Neural cell (in vitro differentiated cells): ENCODE measurements at regions not wholly inside any gene's neighbourhood (a gene's known extent, or its start where the extent isn't known, plus 50 kb on each side); places are given as distances from the start of the nearest gene placed in this dataset.
"Not testable (repeated sequence)": the region's sequence is repeated elsewhere in the genome, so short reads cannot be mapped to it uniquely, and the experiment has no call there.

Source experiments
- EP300 ChIP-seq: fragments of 450-650 bp; conservative IDR thresholded peaks from 2 replicates; pipeline ENCODE4 v1.6.1; 2014; ENCODE audit warnings: antibody characterized with exemption, mild to moderate bottlenecking, moderate library complexity; ENCODE audit not compliant: poor library complexity, severe bottlenecking
- EZH2 ChIP-seq: fragments of 200-600, 300-800 bp; shearing (Covaris generic), sonication (generic); IDR thresholded peaks from 2 replicates; pipeline ENCODE4 v1.6.1; 2014; ENCODE audit warnings: antibody characterized with exemption, low read length, borderline replicate concordance, mild to moderate bottlenecking; ENCODE audit not compliant: insufficient read depth, poor library complexity, severe bottlenecking
- RAD21 ChIP-seq: fragments of 450-650 bp; conservative IDR thresholded peaks from 2 replicates; pipeline ENCODE4 v1.6.1; 2014; ENCODE audit warnings: antibody characterized with exemption, mild to moderate bottlenecking, moderate library complexity
- REST ChIP-seq: IDR thresholded peaks from 2 replicates; pipeline ENCODE4 v1.6.1; 2012; ENCODE audit warnings: borderline replicate concordance
- SMC3 ChIP-seq: fragments of 450-650 bp; conservative IDR thresholded peaks from 2 replicates; pipeline ENCODE4 v1.6.1; 2014; ENCODE audit warnings: antibody characterized with exemption, mild to moderate bottlenecking, moderate library complexity; ENCODE audit not compliant: poor library complexity
- TAF1 ChIP-seq: IDR thresholded peaks from 2 replicates; pipeline ENCODE4 v1.6.1; 2012; ENCODE audit warnings: low read depth
- TF ChIP-seq, protein P1 (sequence below): fragments of 450-650 bp; IDR thresholded peaks from 2 replicates; pipeline ENCODE4 v1.5.1; 2014; ENCODE audit warnings: antibody characterized with exemption, mild to moderate bottlenecking, moderate library complexity; ENCODE audit not compliant: poor library complexity, severe bottlenecking

- TF ChIP-seq EZH2, SMC3, EP300, RAD21, REST, TAF1: not testable (repeated sequence)
- TF ChIP-seq, protein P1, sequence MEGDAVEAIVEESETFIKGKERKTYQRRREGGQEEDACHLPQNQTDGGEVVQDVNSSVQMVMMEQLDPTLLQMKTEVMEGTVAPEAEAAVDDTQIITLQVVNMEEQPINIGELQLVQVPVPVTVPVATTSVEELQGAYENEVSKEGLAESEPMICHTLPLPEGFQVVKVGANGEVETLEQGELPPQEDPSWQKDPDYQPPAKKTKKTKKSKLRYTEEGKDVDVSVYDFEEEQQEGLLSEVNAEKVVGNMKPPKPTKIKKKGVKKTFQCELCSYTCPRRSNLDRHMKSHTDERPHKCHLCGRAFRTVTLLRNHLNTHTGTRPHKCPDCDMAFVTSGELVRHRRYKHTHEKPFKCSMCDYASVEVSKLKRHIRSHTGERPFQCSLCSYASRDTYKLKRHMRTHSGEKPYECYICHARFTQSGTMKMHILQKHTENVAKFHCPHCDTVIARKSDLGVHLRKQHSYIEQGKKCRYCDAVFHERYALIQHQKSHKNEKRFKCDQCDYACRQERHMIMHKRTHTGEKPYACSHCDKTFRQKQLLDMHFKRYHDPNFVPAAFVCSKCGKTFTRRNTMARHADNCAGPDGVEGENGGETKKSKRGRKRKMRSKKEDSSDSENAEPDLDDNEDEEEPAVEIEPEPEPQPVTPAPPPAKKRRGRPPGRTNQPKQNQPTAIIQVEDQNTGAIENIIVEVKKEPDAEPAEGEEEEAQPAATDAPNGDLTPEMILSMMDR: not testable (repeated sequence)
Measured at GRCh38 chr2:168335254-168335653, 87.9 kb upstream of the STK39 start.
